ENCODE measurements at regions not wholly inside any gene's neighbourhood (a gene's known extent, or its start where the extent isn't known, plus 50 kb on each side); places are given as distances from the start of the nearest gene placed in this dataset.

GRCh38 chr3:174776636-174777035 lies 82.5 kb upstream of the NAALADL2 start:
- no peak for DNase-seq (ENCODE audit: low read depth, low spot score)

- DNase-seq (ENCODE audit: low read depth, low spot score) = no peak
These were observed 81.3 kb upstream of the NAALADL2 start for GRCh38 chr3:174777813-174778212.

GRCh38 chr3:174783502-174783901 lies 75.6 kb upstream of the NAALADL2 start:
- no peak for DNase-seq (ENCODE audit: low read depth, low spot score)

- DNase-seq (ENCODE audit: low read depth, low spot score) = no peak
These were observed 74.8 kb upstream of the NAALADL2 start for GRCh38 chr3:174784206-174784934.

- DNase-seq (ENCODE audit: low read depth, low spot score) = no peak
These were observed 72.3 kb upstream of the NAALADL2 start for GRCh38 chr3:174786825-174787224.

GRCh38 chr3:174791161-174791560 lies 68.0 kb upstream of the NAALADL2 start:
- DNase-seq (ENCODE audit: low read depth, low spot score) = no peak

- DNase-seq (ENCODE audit: low read depth, low spot score) = no peak
These were observed 66.3 kb upstream of the NAALADL2 start for GRCh38 chr3:174792864-174793263.

Data from activated naive CD8-positive, alpha-beta T cell treated with anti-CD3 and anti-CD28 coated beads, Interleukin-2, amount 50 U/mL, for 16 hours (primary cell).